Breast epithelium (tissue), 3 donors: ENCODE measurements at regions not wholly inside any gene's neighbourhood (a gene's known extent, or its start where the extent isn't known, plus 50 kb on each side); places are given as distances from the start of the nearest gene placed in this dataset.

Experiments
- CTCF ChIP-seq, 3 donors: fragments of 450-650 bp; IDR thresholded peaks; one replicate each; pipeline ENCODE4 v1.5.1; 2016 to 2017; ENCODE audit warnings: antibody characterized with exemption in 3 of 3, mild to moderate bottlenecking in 3 of 3, moderate library complexity in 3 of 3
- POLR2A ChIP-seq: fragments of 450-650 bp; IDR thresholded peaks from one replicate; pipeline ENCODE4 v1.6.1; 2016; ENCODE audit warnings: antibody characterized with exemption, mild to moderate bottlenecking, moderate library complexity

GRCh38 chr17:71666047-71666446 lies 454.8 kb upstream of the SOX9 start:
- TF ChIP-seq POLR2A (no peak), CTCF (IDR thresholded peaks at IDR 0.05) (no peak)
